NB4 (cell line): ENCODE measurements at regions not wholly inside any gene's neighbourhood (a gene's known extent, or its start where the extent isn't known, plus 50 kb on each side); places are given as distances from the start of the nearest gene placed in this dataset.

Experiments
- DNase-seq: peaks from one replicate; pipeline ENCODE4 v3.0.0; 2010; ENCODE audit warnings: low read depth
- H3K4me3 ChIP-seq: one replicate; pipeline ENCODE4 v1.5.1; 2011; ENCODE audit warnings: mild to moderate bottlenecking, low read depth, low read length, moderate library complexity
- MAX ChIP-seq: IDR thresholded peaks from 2 replicates; pipeline ENCODE4 v1.6.1; 2011; ENCODE audit warnings: low read depth, low read length
- MYC ChIP-seq: IDR thresholded peaks from 2 replicates; pipeline ENCODE4 v1.6.1; 2011; ENCODE audit warnings: low read depth, low read length
- POLR2A ChIP-seq: IDR thresholded peaks from 2 replicates; pipeline ENCODE4 v1.6.1; 2011; ENCODE audit warnings: mild to moderate bottlenecking; ENCODE audit not compliant: insufficient read length; ENCODE audit errors: extremely low read depth
- TF ChIP-seq, protein P1 (sequence below): IDR thresholded peaks from one replicate; pipeline ENCODE4 v1.5.1; 2012; ENCODE audit warnings: low read depth, low read length

DNA sequence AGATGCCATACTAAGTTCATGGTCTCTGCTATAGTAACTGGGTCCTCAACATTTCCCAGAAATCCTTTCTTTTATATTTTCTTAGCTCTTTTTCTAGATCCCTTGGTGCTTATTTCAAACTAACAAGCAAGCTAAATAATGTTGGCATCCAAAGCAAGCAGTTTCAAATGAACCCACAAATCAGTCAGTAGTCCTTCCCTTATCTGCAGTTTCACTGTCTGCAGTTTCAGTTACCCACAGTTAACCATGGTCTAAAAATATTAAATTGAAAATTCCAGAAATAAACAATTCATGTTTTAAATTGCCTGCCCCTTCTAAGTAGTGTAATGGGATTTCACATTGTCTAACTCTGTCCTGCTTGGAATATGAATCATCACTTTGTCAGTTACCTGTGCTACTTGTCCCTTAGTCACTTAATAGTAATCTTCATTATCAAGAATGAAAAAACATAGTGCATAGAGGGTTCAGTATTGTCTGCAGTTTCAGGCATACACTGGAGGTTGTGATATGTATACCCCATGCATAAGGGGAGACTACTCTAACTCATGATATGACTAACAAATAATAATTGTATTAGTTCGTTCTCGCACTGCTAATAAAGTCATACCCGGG, 633.7 kb downstream of the MECOM start:
- TF ChIP-seq MAX (no peak), MYC (no peak), POLR2A (no peak)
- TF ChIP-seq, protein P1, sequence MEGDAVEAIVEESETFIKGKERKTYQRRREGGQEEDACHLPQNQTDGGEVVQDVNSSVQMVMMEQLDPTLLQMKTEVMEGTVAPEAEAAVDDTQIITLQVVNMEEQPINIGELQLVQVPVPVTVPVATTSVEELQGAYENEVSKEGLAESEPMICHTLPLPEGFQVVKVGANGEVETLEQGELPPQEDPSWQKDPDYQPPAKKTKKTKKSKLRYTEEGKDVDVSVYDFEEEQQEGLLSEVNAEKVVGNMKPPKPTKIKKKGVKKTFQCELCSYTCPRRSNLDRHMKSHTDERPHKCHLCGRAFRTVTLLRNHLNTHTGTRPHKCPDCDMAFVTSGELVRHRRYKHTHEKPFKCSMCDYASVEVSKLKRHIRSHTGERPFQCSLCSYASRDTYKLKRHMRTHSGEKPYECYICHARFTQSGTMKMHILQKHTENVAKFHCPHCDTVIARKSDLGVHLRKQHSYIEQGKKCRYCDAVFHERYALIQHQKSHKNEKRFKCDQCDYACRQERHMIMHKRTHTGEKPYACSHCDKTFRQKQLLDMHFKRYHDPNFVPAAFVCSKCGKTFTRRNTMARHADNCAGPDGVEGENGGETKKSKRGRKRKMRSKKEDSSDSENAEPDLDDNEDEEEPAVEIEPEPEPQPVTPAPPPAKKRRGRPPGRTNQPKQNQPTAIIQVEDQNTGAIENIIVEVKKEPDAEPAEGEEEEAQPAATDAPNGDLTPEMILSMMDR = no peak
- no peak for DNase-seq
- no peak overlapping the region for H3K4me3 ChIP-seq

GRCh38 chr3:169028716-169029115, 634.8 kb downstream of the MECOM start:
- no peak for TF ChIP-seq MYC
- no peak overlapping the region for H3K4me3 ChIP-seq
- no peak for DNase-seq

DNA sequence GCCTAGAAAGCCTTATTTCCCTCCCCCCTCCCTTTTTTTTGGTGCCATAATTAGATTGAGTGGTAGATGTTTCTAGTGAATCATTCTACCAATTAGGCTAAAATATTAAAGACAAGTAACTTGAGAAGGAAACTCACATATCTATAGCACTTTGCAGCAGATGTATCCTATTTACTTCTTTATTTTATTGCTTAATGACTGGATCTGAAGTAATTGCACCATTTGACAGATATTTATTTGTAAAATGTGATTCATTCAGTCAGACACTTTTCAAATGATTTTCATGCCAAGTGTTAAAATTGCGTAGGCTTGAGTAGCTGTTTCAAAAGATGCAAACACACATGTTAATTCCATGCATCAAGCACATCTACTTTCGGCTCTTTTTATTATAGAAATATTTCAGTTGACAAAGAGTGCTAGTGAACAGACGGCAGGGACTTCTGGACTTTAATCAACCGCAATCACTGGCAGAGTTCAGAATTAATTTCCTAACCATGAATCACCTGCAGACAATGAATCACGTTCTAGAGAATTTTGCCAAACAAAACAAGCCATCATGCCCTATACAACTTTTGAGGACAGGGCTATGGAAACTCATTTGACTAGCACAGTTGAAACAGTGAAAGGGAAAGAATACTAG, 636.8 kb downstream of the MECOM start:
- TF ChIP-seq MYC (no peak), POLR2A (no peak), MAX (no peak)
- TF ChIP-seq, protein P1 = no peak
- DNase-seq = no peak
- no peak overlapping the region for H3K4me3 ChIP-seq

DNA sequence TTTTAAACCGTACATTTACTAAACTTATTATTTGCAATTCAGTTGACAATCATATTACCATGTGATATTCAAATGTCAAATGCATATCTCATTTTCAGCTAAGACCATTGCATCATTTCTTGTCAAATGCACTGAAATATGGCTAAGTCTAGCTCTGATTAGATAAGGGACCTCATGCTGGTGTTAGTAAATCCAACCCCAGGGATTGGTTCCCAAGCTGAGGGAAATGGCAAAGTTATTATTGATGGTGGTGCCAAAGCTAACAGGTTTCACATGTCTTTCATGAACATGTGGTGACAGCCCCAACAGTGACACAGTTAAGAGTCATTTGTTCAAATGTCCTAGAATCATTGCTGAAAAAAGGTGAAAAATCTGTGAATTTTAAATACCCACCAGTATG, 641.1 kb downstream of the MECOM start:
- DNase-seq = no peak
- no peak overlapping the region for H3K4me3 ChIP-seq
- TF ChIP-seq MAX (no peak), POLR2A (no peak), MYC (no peak)
- TF ChIP-seq, protein P1 = no peak

- TF ChIP-seq, protein P1 = no peak
- TF ChIP-seq MYC (no peak), MAX (no peak), POLR2A (no peak)
- no peak for DNase-seq
- no peak overlapping the region for H3K4me3 ChIP-seq
Observed at GRCh38 chr3:169020371-169020770, 643.1 kb downstream of the MECOM start.

- no peak overlapping the region for H3K4me3 ChIP-seq
- no peak for DNase-seq
- TF ChIP-seq, protein P1 = no peak
- TF ChIP-seq MAX (no peak), MYC (no peak), POLR2A (no peak)
Observed at GRCh38 chr3:169009453-169009852, 654.1 kb downstream of the MECOM start.
